DOHH2 (cell line): ENCODE measurements at regions not wholly inside any gene's neighbourhood (a gene's known extent, or its start where the extent isn't known, plus 50 kb on each side); places are given as distances from the start of the nearest gene placed in this dataset.

Experiments
- CTCF ChIP-seq: fragments of 200-600 bp; sonication (generic); IDR thresholded peaks from one replicate; pipeline ENCODE4 v1.5.1; 2014; ENCODE audit warnings: antibody characterized with exemption, mild to moderate bottlenecking, low read depth, low read length; ENCODE audit not compliant: poor library complexity, severe bottlenecking
- EZH2phosphoT487 ChIP-seq: fragments of 200-600 bp; sonication (generic); IDR thresholded peaks from 2 replicates; pipeline ENCODE4 v1.6.1; 2017; ENCODE audit warnings: borderline replicate concordance, mild to moderate bottlenecking, antibody characterized with exemption, low read length, moderate library complexity, mixed read lengths

DNA sequence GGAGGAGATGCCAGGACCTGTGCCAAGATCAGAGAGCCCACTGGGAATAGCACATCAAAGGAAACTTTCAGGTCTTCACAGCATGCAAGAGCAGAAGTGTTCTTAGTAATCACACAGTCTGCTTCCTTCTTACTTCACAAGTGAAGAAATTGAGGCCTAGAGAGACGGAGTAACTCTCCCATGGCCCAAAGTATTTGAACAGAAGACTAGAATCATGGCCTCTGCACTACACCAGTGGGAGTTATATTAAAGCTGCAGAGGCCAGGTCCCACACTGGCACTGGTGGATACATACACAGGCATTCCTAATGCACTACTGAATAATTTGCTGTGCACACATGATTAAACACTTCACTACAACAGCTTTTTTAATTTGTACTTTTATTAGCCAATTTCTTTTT is 107.6 kb upstream of the RMP24 start:
- TF ChIP-seq CTCF: no peak
- TF ChIP-seq EZH2phosphoT487: no peak
